MV-4-11 (cell line): ENCODE measurements at regions not wholly inside any gene's neighbourhood (a gene's known extent, or its start where the extent isn't known, plus 50 kb on each side); places are given as distances from the start of the nearest gene placed in this dataset.
A peak's percentile ranks its signal among the peaks of the same experiment; 100 is the strongest.

Experiments used
- DNase-seq: peaks from one replicate; lab custom pipeline; 2025; lab: John Stamatoyannopoulos, UW

DNA sequence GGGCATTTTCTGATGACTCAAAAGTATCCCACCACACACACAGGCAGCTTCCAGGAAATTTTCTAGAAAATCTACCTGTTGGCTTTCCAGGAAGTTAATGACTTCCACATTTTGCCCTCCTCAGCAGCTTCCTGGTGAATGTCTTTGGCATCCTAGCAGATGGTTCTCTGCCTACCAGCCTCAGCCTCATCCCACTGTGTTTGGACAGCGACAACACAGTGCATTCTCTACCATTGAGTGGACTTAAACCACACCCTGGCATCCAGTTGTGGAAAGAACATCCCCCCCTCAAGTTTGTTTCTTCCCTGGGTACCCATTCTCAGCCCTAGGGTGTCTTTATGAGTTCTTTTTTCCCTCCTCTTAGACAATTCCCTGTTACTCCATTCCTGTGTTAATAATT, 50.8 kb upstream of the GADL1 start:
- DNase-seq: no peak

DNA sequence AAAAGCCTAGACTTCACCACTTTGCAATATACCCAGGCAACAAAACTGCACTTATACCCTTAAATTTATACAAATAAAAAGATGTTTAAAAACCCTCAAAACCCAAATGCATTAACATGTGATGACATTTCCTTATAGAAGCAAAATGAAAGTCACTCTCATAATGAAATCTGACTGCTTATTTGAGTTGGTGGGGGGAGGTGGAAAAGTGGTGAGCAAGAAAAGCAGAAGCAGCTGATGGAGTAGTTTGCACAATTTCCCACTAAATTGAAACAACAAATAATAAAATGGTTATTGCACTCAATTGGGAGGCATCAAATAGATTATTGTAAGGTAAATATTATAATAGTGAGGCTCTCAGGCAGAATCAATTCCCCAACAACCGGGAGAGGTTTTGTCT, 54.0 kb upstream of the GADL1 start:
- peak; percentile 46 for DNase-seq

GRCh38 chr3:30951826-30952225, 57.4 kb upstream of the GADL1 start:
- DNase-seq: no peak

GRCh38 chr3:30952786-30953185, 58.3 kb upstream of the GADL1 start:
- DNase-seq: peak; percentile 31

- DNase-seq: no peak
Observed at GRCh38 chr3:30954426-30954825, 60.0 kb upstream of the GADL1 start.

GRCh38 chr3:30962084-30962483, 67.6 kb upstream of the GADL1 start:
- DNase-seq: no peak

GRCh38 chr3:30962493-30962892, 68.0 kb upstream of the GADL1 start:
- DNase-seq: no peak

- DNase-seq: no peak
Observed at GRCh38 chr3:30963223-30963722, 68.8 kb upstream of the GADL1 start.

DNA sequence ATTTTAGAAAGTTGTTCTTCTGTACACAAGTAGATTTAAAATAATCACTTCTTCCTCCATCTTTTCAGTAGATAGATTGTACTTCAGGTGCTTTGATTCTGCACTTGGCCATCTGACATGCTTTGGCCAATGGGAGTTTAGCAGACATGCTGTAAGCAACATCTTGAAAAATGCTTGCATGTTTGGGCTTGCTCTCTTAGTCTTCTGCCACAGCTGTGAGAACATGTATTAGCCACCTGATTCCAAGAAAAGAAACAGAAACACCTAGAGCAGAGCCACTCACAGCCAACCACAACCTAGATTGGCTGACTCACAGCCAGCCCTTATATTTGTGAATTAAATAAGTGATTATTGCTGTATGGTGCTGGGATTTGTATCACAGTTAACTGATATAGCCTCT, 70.2 kb upstream of the GADL1 start:
- DNase-seq: no peak

GRCh38 chr3:30966896-30967295, 72.4 kb upstream of the GADL1 start:
- DNase-seq: no peak

DNA sequence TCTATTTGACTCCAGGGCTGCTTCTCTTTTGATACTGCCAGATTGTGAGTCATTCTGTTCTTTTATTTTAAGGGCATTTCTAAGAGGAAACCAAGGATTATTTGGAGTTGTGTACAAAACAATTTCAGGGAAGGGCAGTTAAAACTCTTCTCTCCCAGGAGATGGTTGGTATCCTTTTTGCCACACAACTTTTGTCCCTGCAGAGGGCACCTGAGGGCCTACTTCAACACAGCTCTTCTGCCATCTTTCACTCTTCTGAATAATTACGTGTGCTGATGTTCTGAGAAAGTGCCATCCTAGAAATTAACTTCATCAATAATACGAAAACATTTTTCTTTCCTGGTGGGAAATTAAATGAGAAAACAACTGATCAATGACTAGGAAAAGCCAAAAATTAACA, 75.7 kb upstream of the GADL1 start:
- peak; percentile 9 for DNase-seq

GRCh38 chr3:30972449-30972848, 78.0 kb upstream of the GADL1 start:
- no peak for DNase-seq

DNA sequence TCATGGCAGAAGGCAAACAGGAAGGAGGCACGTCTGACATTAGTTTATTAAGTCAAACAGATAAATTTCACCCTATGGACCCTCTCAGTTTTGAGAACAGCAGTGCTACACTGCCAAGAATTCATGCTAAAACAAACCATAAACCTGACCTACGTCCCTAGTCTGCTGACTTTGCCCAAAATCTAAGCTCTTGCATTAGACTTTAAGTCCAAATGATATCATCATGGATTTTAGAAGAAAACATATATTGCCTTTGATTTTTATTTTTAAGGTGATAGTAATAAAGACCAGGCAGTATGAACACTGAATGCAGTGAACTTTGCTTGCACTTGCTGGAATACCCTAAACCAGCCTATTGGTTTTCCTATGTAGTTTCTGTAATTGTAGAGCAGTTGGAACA, 79.6 kb upstream of the GADL1 start:
- DNase-seq: no peak

GRCh38 chr3:30977592-30977991, 83.1 kb upstream of the GADL1 start:
- DNase-seq: no peak

DNA sequence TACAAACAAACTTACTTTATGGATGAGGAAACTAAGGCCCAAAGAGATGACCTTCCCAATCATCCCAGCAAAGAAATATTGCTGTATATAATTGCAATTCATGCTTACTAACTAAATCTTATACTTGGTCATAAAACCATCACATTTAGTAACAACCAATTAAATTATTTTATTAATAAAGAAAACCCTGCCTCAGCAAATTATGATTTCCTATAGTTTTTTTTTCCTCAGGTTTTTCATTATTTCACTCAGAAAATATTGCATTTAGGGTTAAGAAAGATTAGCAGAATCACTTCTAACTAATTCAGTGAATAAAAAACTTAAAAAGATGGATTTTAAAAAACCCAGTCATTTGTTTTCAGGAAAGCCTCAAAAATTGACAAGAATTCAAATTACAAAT, 86.5 kb upstream of the GADL1 start:
- no peak for DNase-seq

- DNase-seq: no peak
Observed at GRCh38 chr3:30982416-30983075, 88.1 kb upstream of the GADL1 start.

GRCh38 chr3:30984855-30985749, 90.6 kb upstream of the GADL1 start:
- DNase-seq: peak; percentile 49

GRCh38 chr3:30986551-30986950, 92.1 kb upstream of the GADL1 start:
- no peak for DNase-seq

DNA sequence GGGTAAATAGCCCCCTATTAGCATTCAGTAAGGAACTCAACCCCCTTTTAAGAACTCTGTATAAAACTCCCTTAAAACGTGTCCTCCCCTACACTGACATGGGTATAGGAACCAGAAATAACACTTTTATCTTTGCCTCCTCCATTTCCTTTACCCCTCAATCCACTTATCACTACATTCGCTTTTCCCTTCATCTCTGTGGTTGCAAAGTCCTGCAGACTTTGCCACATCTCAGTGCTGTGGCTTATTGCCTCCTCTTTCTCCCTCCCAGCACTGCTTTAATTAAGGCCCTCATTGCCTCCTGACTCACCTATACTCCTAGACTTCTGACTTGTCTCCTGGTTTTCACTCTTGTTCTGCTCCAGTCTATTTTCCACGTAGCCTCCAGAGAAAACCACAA, 94.3 kb upstream of the GADL1 start:
- no peak for DNase-seq

- no peak for DNase-seq
Observed at GRCh38 chr3:30989276-30990030, 95.0 kb upstream of the GADL1 start.

DNA sequence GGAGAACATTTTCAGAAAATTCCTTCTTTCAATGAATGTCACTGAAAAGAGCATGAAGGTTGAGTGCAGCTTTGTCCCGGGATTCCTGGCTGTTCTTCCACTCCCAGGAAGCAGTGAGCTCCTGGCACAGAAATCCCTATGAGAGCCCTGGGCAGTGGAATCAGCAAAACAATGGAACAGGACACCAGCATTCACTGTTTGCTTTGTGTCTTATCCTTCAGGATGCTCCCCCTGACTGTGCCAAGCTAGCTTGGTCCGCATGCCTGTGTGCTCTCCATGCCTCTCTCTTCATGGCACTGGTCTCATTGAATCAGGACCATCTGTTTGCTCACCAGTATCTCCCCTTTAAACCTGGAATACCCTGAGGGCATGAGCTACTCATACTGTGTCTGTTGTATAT, 102.0 kb upstream of the GADL1 start:
- no peak for DNase-seq

DNA sequence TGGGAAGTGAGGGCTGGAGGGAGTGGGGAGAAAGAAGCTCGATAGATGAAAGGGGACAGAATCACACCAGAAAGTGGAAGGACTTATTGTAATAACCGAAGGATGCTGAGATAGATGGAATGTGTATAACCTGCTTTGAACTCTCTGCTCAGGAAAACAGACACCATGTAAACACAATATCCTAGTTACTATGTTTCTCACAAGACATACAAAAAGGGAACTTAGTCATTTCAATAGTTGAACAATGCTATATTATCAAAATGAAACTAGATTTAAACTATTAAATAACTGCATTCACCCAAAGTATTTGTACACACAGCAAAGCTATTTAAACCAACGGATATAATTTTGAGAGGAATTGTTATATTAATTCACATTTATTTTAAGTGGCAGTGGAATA, 108.3 kb upstream of the GADL1 start:
- no peak for DNase-seq
